SK-N-SH treated with all-trans-retinoic acid at 6 μM for 48 hours (cell line): ENCODE measurements at regions not wholly inside any gene's neighbourhood (a gene's known extent, or its start where the extent isn't known, plus 50 kb on each side); places are given as distances from the start of the nearest gene placed in this dataset.

ENCODE experiments used
- ATAC-seq: fragments of 200-7000 bp; cut with Tn5 transposase; 3 replicates; pipeline ENCODE4 v1.9.1; 2020; ENCODE audit warnings: mild to moderate bottlenecking, moderate library complexity
- ARNTL ChIP-seq: fragments of 450-650 bp; formaldehyde crosslinking; IDR thresholded peaks from 2 replicates; pipeline ENCODE4 v1.5.0; 2020; ENCODE audit warnings: low read depth, mild to moderate bottlenecking, moderate library complexity, borderline replicate concordance
- BACH2 ChIP-seq: fragments of 250-450 bp; sonication (Bioruptor Pico); IDR thresholded peaks from 2 replicates; pipeline ENCODE4 v1.9.0; 2021; ENCODE audit warnings: mild to moderate bottlenecking, borderline replicate concordance
- CREB5 ChIP-seq: fragments of 250-450 bp; sonication (Bioruptor Pico); IDR thresholded peaks from 2 replicates; pipeline ENCODE4 v1.5.1; 2020; ENCODE audit warnings: low read depth, mild to moderate bottlenecking, moderate library complexity
- CSDC2 ChIP-seq: fragments of 250-450 bp; sonication (Bioruptor Pico); IDR thresholded peaks from 2 replicates; pipeline ENCODE4 v1.5.0; 2020; ENCODE audit warnings: mild to moderate bottlenecking, moderate library complexity
- CSRNP3 ChIP-seq: fragments of 250-450 bp; sonication (Bioruptor Pico); IDR thresholded peaks from 2 replicates; pipeline ENCODE4 v1.5.1; 2021; ENCODE audit warnings: mild to moderate bottlenecking, moderate library complexity
- ESRRG ChIP-seq: fragments of 250-450 bp; sonication (Bioruptor Pico); IDR thresholded peaks from 2 replicates; pipeline ENCODE4 v1.6.1; 2021; ENCODE audit warnings: mild to moderate bottlenecking
- ISL1 ChIP-seq: fragments of 250-450 bp; sonication (Bioruptor Pico); IDR thresholded peaks from 2 replicates; pipeline ENCODE4 v2.1.2; 2022; ENCODE audit warnings: mild to moderate bottlenecking, moderate library complexity
- OSR1 ChIP-seq: fragments of 250-450 bp; sonication (Bioruptor Pico); IDR thresholded peaks from 2 replicates; pipeline ENCODE4 v1.8.0; 2022; ENCODE audit warnings: moderate library complexity, mild to moderate bottlenecking, inconsistent platforms
- PATZ1 ChIP-seq: fragments of 250-450 bp; sonication (Bioruptor Pico); IDR thresholded peaks from 2 replicates; pipeline ENCODE4 v1.8.0; 2020; ENCODE audit warnings: mild to moderate bottlenecking, moderate library complexity, borderline replicate concordance
- POU6F1 ChIP-seq: fragments of 250-450 bp; sonication (Bioruptor Pico); IDR thresholded peaks from 2 replicates; pipeline ENCODE4 v1.8.0; 2021; ENCODE audit warnings: low read depth, mild to moderate bottlenecking, moderate library complexity, borderline replicate concordance
- PPARA ChIP-seq: fragments of 250-450 bp; sonication (Bioruptor Pico); IDR thresholded peaks from 2 replicates; pipeline ENCODE4 v1.5.0; 2020; ENCODE audit warnings: mild to moderate bottlenecking, borderline replicate concordance
- RARB ChIP-seq: fragments of 250-450 bp; sonication (Bioruptor Pico); IDR thresholded peaks from 2 replicates; pipeline ENCODE4 v1.8.0; 2021; ENCODE audit warnings: mild to moderate bottlenecking, moderate library complexity
- TCF4 ChIP-seq: fragments of 250-450 bp; sonication (Bioruptor Pico); IDR thresholded peaks from 2 replicates; pipeline ENCODE4 v1.8.0; 2021; ENCODE audit warnings: mild to moderate bottlenecking, moderate library complexity, borderline replicate concordance
- TSHZ2 ChIP-seq: fragments of 250-450 bp; sonication (Bioruptor Pico); IDR thresholded peaks from 2 replicates; pipeline ENCODE4 v1.5.0; 2020; ENCODE audit warnings: mild to moderate bottlenecking, moderate library complexity
- ZC3H10 ChIP-seq: fragments of 250-450 bp; sonication (Bioruptor Pico); IDR thresholded peaks from 2 replicates; pipeline ENCODE4 v1.5.1; 2021; ENCODE audit warnings: mild to moderate bottlenecking, moderate library complexity
- ZFP3 ChIP-seq: fragments of 250-450 bp; sonication (Bioruptor Pico); IDR thresholded peaks from 2 replicates; pipeline ENCODE4 v1.5.0; 2020; ENCODE audit warnings: mild to moderate bottlenecking, moderate library complexity
- ZFP30 ChIP-seq: fragments of 450-650 bp; formaldehyde crosslinking; IDR thresholded peaks from 2 replicates; pipeline ENCODE4 v1.5.0; 2022; ENCODE audit warnings: mild to moderate bottlenecking, moderate library complexity
- ZNF565 ChIP-seq: fragments of 450-650 bp; formaldehyde crosslinking; conservative IDR thresholded peaks from 2 replicates; pipeline ENCODE4 v1.5.0; 2020; ENCODE audit warnings: low read depth, mild to moderate bottlenecking, moderate library complexity
- ZNF70 ChIP-seq: fragments of 450-650 bp; formaldehyde crosslinking; IDR thresholded peaks from 2 replicates; pipeline ENCODE4 v1.5.0; 2020; ENCODE audit warnings: mild to moderate bottlenecking, moderate library complexity
- ZNF8 ChIP-seq: fragments of 450-650 bp; formaldehyde crosslinking; IDR thresholded peaks from 2 replicates; pipeline ENCODE4 v1.5.0; 2020; ENCODE audit warnings: mild to moderate bottlenecking, moderate library complexity

GRCh38 chr3:25120665-25121064, 307.4 kb upstream of the RARB start:
- TF ChIP-seq CSDC2 (CRISPR knock-in tag) (no peak), ZC3H10 (CRISPR knock-in tag) (no peak), ZFP30 (CRISPR knock-in tag) (no peak), TCF4 (no peak), TSHZ2 (no peak), ZNF565 (CRISPR knock-in tag) (no peak), CSRNP3 (CRISPR knock-in tag) (no peak), OSR1 (CRISPR knock-in tag) (no peak), ISL1 (no peak), RARB (CRISPR knock-in tag) (no peak), ZNF70 (no peak), BACH2 (CRISPR knock-in tag) (no peak), ZFP3 (no peak), ESRRG (CRISPR knock-in tag) (no peak), POU6F1 (CRISPR knock-in tag) (no peak), ARNTL (CRISPR knock-in tag) (no peak), PATZ1 (CRISPR knock-in tag) (no peak), CREB5 (CRISPR knock-in tag) (no peak), PPARA (CRISPR knock-in tag) (no peak)
- no peak for ATAC-seq

- TF ChIP-seq ZNF565 (CRISPR knock-in tag), result no peak
- no peak for TF ChIP-seq POU6F1 (CRISPR knock-in tag)
- TF ChIP-seq ZNF8 (CRISPR knock-in tag), result no peak
- no peak for TF ChIP-seq TCF4
- no peak for ATAC-seq
Measured at GRCh38 chr3:25125201-25125600, 302.9 kb upstream of the RARB start.

GRCh38 chr3:25128735-25129134, 299.3 kb upstream of the RARB start:
- TF ChIP-seq CSRNP3 (CRISPR knock-in tag) (no peak), ZFP30 (CRISPR knock-in tag) (peak; percentile 99)
- TF ChIP-seq, all 23 proteins: peak for 1
- ATAC-seq, result no peak
